Renal cortex interstitium (tissue), 11 donors: ENCODE measurements at regions not wholly inside any gene's neighbourhood (a gene's known extent, or its start where the extent isn't known, plus 50 kb on each side); places are given as distances from the start of the nearest gene placed in this dataset.
"Not testable (repeated sequence)": the region's sequence is repeated elsewhere in the genome, so short reads cannot be mapped to it uniquely, and the experiment has no call there.

Experiments
- DNase-seq, 11 donors: peaks; one replicate each; pipeline ENCODE4 v3.0.0-alpha.2; 2013; ENCODE audit warnings: low read depth in 9 of 11, low spot score in 4 of 11; ENCODE audit errors: extremely low read depth in 1 of 11

- DNase-seq = no peak
These were observed 240.5 kb upstream of the FANCL start for GRCh38 chr2:58481670-58482069.

GRCh38 chr2:58480141-58480540 lies 239.0 kb upstream of the FANCL start:
- DNase-seq = no peak

- DNase-seq = peak in 3 of 11 donors; percentile 9 to 22 (median 12)
These were observed 238.5 kb upstream of the FANCL start for GRCh38 chr2:58479535-58480140.

GRCh38 chr2:58476556-58476955 lies 235.4 kb upstream of the FANCL start:
- DNase-seq = no peak

GRCh38 chr2:58475756-58476155 lies 234.6 kb upstream of the FANCL start:
- no peak for DNase-seq

- no peak for DNase-seq
These were observed 232.0 kb upstream of the FANCL start for GRCh38 chr2:58473165-58473564.

GRCh38 chr2:58466804-58467203 lies 225.7 kb upstream of the FANCL start:
- no peak for DNase-seq

GRCh38 chr2:58466021-58466420 lies 224.9 kb upstream of the FANCL start:
- DNase-seq = not testable (repeated sequence)

GRCh38 chr2:58460670-58461069 lies 219.5 kb upstream of the FANCL start:
- DNase-seq = no peak

- no peak for DNase-seq
These were observed 208.3 kb upstream of the FANCL start for GRCh38 chr2:58449286-58450010.

- DNase-seq = no peak
These were observed 207.7 kb upstream of the FANCL start for GRCh38 chr2:58448845-58449244.

- peak in 8 of 11 donors; percentile 26 to 59 (median 40) for DNase-seq
These were observed 207.0 kb upstream of the FANCL start for GRCh38 chr2:58448065-58448507.

- no peak for DNase-seq
These were observed 206.5 kb upstream of the FANCL start for GRCh38 chr2:58447586-58447985.

- DNase-seq = no peak
These were observed 200.5 kb upstream of the FANCL start for GRCh38 chr2:58441643-58442042.

- DNase-seq = no peak
These were observed 195.7 kb upstream of the FANCL start for GRCh38 chr2:58436872-58437271.

GRCh38 chr2:58435246-58435645 lies 194.1 kb upstream of the FANCL start:
- DNase-seq = no peak

GRCh38 chr2:58434692-58435091 lies 193.6 kb upstream of the FANCL start:
- DNase-seq = no peak

GRCh38 chr2:58432491-58433170 lies 191.5 kb upstream of the FANCL start:
- DNase-seq = no peak

GRCh38 chr2:58429014-58429875 lies 188.1 kb upstream of the FANCL start:
- peak in 6 of 11 donors; percentile 7 to 23 (median 14) for DNase-seq
